ENCODE measurements at regions not wholly inside any gene's neighbourhood (a gene's known extent, or its start where the extent isn't known, plus 50 kb on each side); places are given as distances from the start of the nearest gene placed in this dataset.

- TF ChIP-seq POLR2A (IDR thresholded peaks at IDR 0.05): no peak
- TF ChIP-seq CTCF (IDR thresholded peaks at IDR 0.05): no peak
Observed at GRCh38 chr14:78028471-78028870, 141.7 kb upstream of the NRXN3 start.

All from adrenal gland (tissue), 5 donors.